ENCODE measurements at regions not wholly inside any gene's neighbourhood (a gene's known extent, or its start where the extent isn't known, plus 50 kb on each side); places are given as distances from the start of the nearest gene placed in this dataset.

DNA sequence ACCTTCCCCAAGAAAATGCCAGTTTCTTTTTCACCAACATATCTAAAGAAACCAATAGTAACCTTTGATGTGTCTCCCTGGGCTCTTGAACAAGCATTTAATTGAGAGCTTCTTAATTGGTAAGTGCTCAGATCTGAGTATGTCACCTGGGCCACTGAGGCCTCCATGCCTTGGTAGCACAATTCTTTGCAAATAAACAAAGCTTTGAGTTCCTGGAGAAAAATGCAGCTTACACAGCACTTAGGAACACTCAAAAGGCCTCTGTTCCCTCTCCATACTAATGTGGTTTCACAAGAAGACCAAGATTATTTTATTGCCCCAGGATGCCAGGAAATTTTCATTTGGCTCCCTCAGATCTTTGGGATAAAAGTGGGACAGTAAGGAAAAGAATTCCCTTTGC is 217.6 kb upstream of the CEP162 start:
- POLR2A ChIA-PET: no interaction called here

DNA sequence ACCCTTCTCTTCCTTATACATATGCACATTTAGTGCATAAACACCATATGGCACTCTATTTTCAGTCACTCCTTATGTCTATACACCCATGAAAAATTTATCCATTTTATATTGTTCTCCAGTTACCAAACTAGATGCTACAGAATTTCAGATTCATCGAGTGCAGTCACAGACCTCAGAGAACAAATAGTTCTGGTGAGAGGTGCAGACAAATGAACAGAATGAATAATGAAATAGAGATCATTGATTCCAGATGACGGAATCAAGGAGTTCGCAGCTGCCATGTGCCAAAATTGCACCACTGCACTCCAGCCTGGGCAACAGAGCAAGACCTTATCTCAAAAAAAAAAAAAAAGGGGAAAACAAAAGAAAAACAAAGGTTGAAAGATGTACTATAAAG is 214.8 kb upstream of the CEP162 start:
- intact Hi-C loops (cut with micrococcal nuclease) (no loop called here), dilution Hi-C loops (cut with MboI; ENCODE audit: extremely low pct_ligation_motif_present, low sequenced_read_pairs) (no loop called here)
- Histone ChIP-seq H3K4me1 (ENCODE audit: control insufficient read depth, extremely low read depth, insufficient read depth, low read length) (no peaks in the 10 kb centered on the region), H3K36me3 (ENCODE audit: control insufficient read depth in 2 of 2, extremely low read depth in 1 of 2, insufficient read depth in 2 of 2, low read length in 2 of 2) (no peaks in the 10 kb centered on the region), H3K9me1 (replicated peaks; ENCODE audit: control insufficient read depth, extremely low read depth, insufficient read depth, low read length) (no peaks in the 10 kb centered on the region), H4K20me1 (replicated peaks; ENCODE audit: control insufficient read depth, extremely low read depth, insufficient read depth, low read length) (no peaks in the 10 kb centered on the region), H2AFZ (ENCODE audit: low read depth, low read length) (no peak overlapping the region), H3K4me3 (replicated peaks in 1 of 3; ENCODE audit: insufficient read depth in 1 of 3, low read depth in 1 of 3, low read length in 3 of 3) (no peak overlapping the region), H3K9me3 (replicated peaks; ENCODE audit: control insufficient read depth, insufficient read depth, low read length) (no peaks in the 10 kb centered on the region), H3K27me3 (ENCODE audit: control insufficient read depth in 2 of 2, insufficient read depth in 2 of 2, low read length in 2 of 2) (no peaks in the 10 kb centered on the region), H3K27ac (ENCODE audit: insufficient read depth, low read depth, low read length) (no peak overlapping the region), H3K4me2 (ENCODE audit: insufficient read depth, low read length) (no peak overlapping the region), H3K9ac (replicated peaks; ENCODE audit: extremely low read depth, insufficient read depth, low read length) (no peak overlapping the region), H3K79me2 (ENCODE audit: control insufficient read depth, insufficient read depth, low read length) (no peaks in the 10 kb centered on the region)
- no peak for DNase-seq (ENCODE audit: low read depth, low spot score)
- ChIA-PET CTCF (interaction anchor here (0.7 to 0.8 kb wide), 2 partner anchors 14 to 24 kb away, joined by 3 to 4 read pairs; no protein-coding TSS in a partner anchor), POLR2A (no interaction called here)
- no peak for FAIRE-seq
- TF ChIP-seq EZH2 (IDR thresholded peaks at IDR 0.05; ENCODE audit: borderline replicate concordance, low read depth, low read length, severe bottlenecking): no peak
- no peak for TF ChIP-seq FOS (IDR thresholded peaks at IDR 0.05; ENCODE audit: borderline replicate concordance, insufficient read depth, low read length)
- no peak for TF ChIP-seq POLR2AphosphoS5 (IDR thresholded peaks at IDR 0.05; ENCODE audit: insufficient read depth, low read depth, low read length)
- no peak for TF ChIP-seq MYC (IDR thresholded peaks at IDR 0.05; ENCODE audit: low read depth, low read length)
- TF ChIP-seq POLR2A (IDR thresholded peaks at IDR 0.05; ENCODE audit: low read depth, low read length): no peak
- TF ChIP-seq, protein P1, sequence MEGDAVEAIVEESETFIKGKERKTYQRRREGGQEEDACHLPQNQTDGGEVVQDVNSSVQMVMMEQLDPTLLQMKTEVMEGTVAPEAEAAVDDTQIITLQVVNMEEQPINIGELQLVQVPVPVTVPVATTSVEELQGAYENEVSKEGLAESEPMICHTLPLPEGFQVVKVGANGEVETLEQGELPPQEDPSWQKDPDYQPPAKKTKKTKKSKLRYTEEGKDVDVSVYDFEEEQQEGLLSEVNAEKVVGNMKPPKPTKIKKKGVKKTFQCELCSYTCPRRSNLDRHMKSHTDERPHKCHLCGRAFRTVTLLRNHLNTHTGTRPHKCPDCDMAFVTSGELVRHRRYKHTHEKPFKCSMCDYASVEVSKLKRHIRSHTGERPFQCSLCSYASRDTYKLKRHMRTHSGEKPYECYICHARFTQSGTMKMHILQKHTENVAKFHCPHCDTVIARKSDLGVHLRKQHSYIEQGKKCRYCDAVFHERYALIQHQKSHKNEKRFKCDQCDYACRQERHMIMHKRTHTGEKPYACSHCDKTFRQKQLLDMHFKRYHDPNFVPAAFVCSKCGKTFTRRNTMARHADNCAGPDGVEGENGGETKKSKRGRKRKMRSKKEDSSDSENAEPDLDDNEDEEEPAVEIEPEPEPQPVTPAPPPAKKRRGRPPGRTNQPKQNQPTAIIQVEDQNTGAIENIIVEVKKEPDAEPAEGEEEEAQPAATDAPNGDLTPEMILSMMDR (IDR thresholded peaks at IDR 0.05; ENCODE audit: extremely low read depth in 1 of 2, insufficient read depth in 1 of 2, low read depth in 1 of 2, low read length in 2 of 2): no peak
- no peak for TF ChIP-seq JUN (IDR thresholded peaks at IDR 0.05; ENCODE audit: borderline replicate concordance, insufficient read depth, insufficient read length, low read depth)
- TF ChIP-seq, protein P2, sequence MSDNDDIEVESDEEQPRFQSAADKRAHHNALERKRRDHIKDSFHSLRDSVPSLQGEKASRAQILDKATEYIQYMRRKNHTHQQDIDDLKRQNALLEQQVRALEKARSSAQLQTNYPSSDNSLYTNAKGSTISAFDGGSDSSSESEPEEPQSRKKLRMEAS (IDR thresholded peaks at IDR 0.05; ENCODE audit: insufficient read depth, insufficient read length): no peak
- no peak for TF ChIP-seq GATA2 (IDR thresholded peaks at IDR 0.05; ENCODE audit: insufficient read depth, insufficient read length, low read depth, low read length)
- no TSS peak for BruUV-seq (replicated peaks)

More for the DNA sequence above, 217.6 kb upstream of the CEP162 start:
- Histone ChIP-seq H3K36me3 (ENCODE audit: control insufficient read depth in 2 of 2, extremely low read depth in 1 of 2, insufficient read depth in 2 of 2, low read length in 2 of 2) (no peaks in the 10 kb centered on the region), H3K27me3 (ENCODE audit: control insufficient read depth in 2 of 2, insufficient read depth in 2 of 2, low read length in 2 of 2) (no peaks in the 10 kb centered on the region), H3K9me3 (replicated peaks; ENCODE audit: control insufficient read depth, insufficient read depth, low read length) (no peaks in the 10 kb centered on the region), H3K4me2 (ENCODE audit: insufficient read depth, low read length) (no peak overlapping the region), H4K20me1 (replicated peaks; ENCODE audit: control insufficient read depth, extremely low read depth, insufficient read depth, low read length) (no peaks in the 10 kb centered on the region), H3K4me1 (ENCODE audit: control insufficient read depth, extremely low read depth, insufficient read depth, low read length) (peaks cover 6% of the 10 kb centered on the region), H3K79me2 (ENCODE audit: control insufficient read depth, insufficient read depth, low read length) (no peaks in the 10 kb centered on the region), H3K9me1 (replicated peaks; ENCODE audit: control insufficient read depth, extremely low read depth, insufficient read depth, low read length) (no peaks in the 10 kb centered on the region), H2AFZ (ENCODE audit: low read depth, low read length) (no peak overlapping the region), H3K27ac (ENCODE audit: insufficient read depth, low read depth, low read length) (no peak overlapping the region), H3K9ac (replicated peaks; ENCODE audit: extremely low read depth, insufficient read depth, low read length) (no peak overlapping the region), H3K4me3 (replicated peaks in 1 of 3; ENCODE audit: insufficient read depth in 1 of 3, low read depth in 1 of 3, low read length in 3 of 3) (no peak overlapping the region)
- TF ChIP-seq FOS (IDR thresholded peaks at IDR 0.05; ENCODE audit: borderline replicate concordance, insufficient read depth, low read length) (no peak), POLR2AphosphoS5 (IDR thresholded peaks at IDR 0.05; ENCODE audit: insufficient read depth, low read depth, low read length) (no peak), EZH2 (IDR thresholded peaks at IDR 0.05; ENCODE audit: borderline replicate concordance, low read depth, low read length, severe bottlenecking) (no peak)
- BruUV-seq (replicated peaks): no TSS peak
- dilution Hi-C loops (cut with MboI; ENCODE audit: extremely low pct_ligation_motif_present, low sequenced_read_pairs): no loop called here
- intact Hi-C loops (cut with micrococcal nuclease): no loop called here
- DNase-seq (ENCODE audit: low read depth, low spot score) (no peak), FAIRE-seq (no peak)
- CTCF ChIA-PET: interaction anchor here (1.7 to 2.4 kb wide), 3 partner anchors 12 to 23 kb away, joined by 5 to 6 read pairs (median 6); no protein-coding TSS in a partner anchor
